MCF 10A (cell line): ENCODE measurements at regions not wholly inside any gene's neighbourhood (a gene's known extent, or its start where the extent isn't known, plus 50 kb on each side); places are given as distances from the start of the nearest gene placed in this dataset.
A peak's percentile ranks its signal among the peaks of the same experiment; 100 is the strongest.

Experiments used
- BruUV-seq: library from RNA; stranded (reverse); fragments of 400-500 nt; replicated peaks from 2 replicates; lab custom pipeline; 2021; lab: Mats Ljungman, UMichigan
- CTCF ChIA-PET: fragments of 300-600 bp; sonication (Branson Sonifier 250); formaldehyde crosslinking; extraction: SDS; loops from one replicate; lab custom pipeline; 2021; ENCODE audit warnings: antibody characterized with exemption, inconsistent platforms; lab: Yijun Ruan, JAX
- POLR2A ChIA-PET: fragments of 300-600, 350-650 bp; sonication (Branson Sonifier 250); formaldehyde crosslinking; extraction: SDS; loops from one replicate; lab custom pipeline; 2020; ENCODE audit warnings: antibody characterized with exemption, inconsistent platforms; lab: Yijun Ruan, JAX
- DNase-seq: peaks from one replicate; pipeline ENCODE4 v3.0.0-alpha.2; 2018; ENCODE audit not compliant: unreplicated experiment
- H3K27ac Mint-ChIP-seq: one replicate; pipeline ENCODE4 v1.8.0; 2022; ENCODE audit warnings: mild to moderate bottlenecking, low read depth, mixed read lengths; ENCODE audit not compliant: unreplicated experiment
- H3K27me3 Mint-ChIP-seq: one replicate; pipeline ENCODE4 v1.8.0; 2022; ENCODE audit warnings: mixed read lengths; ENCODE audit not compliant: insufficient read depth, unreplicated experiment
- H3K36me3 Mint-ChIP-seq: one replicate; pipeline ENCODE4 v1.8.0; 2022; ENCODE audit warnings: mild to moderate bottlenecking, moderate library complexity, mixed read lengths; ENCODE audit not compliant: insufficient read depth, unreplicated experiment
- H3K4me1 Mint-ChIP-seq: one replicate; pipeline ENCODE4 v1.8.0; 2022; ENCODE audit warnings: mixed read lengths; ENCODE audit not compliant: insufficient read depth, unreplicated experiment
- H3K4me3 Mint-ChIP-seq: one replicate; pipeline ENCODE4 v1.8.0; 2022; ENCODE audit warnings: mild to moderate bottlenecking, moderate library complexity, mixed read lengths; ENCODE audit not compliant: unreplicated experiment
- H3K9me3 Mint-ChIP-seq: one replicate; pipeline ENCODE4 v1.8.0; 2022; ENCODE audit warnings: mixed read lengths; ENCODE audit not compliant: unreplicated experiment
- CTCF ChIP-seq: fragments of 200-600 bp; IDR thresholded peaks from one replicate; pipeline ENCODE4 v1.8.0; 2022; ENCODE audit warnings: antibody characterized with exemption, mild to moderate bottlenecking; ENCODE audit not compliant: unreplicated experiment
- intact Hi-C: fragments of 100-400 bp; cut with micrococcal nuclease; formaldehyde crosslinking; loops from 2 replicates; pipeline ENCODE4 v1.14.1; 2022

- TF ChIP-seq CTCF, result no peak
- peaks cover 18% of the 10 kb centered on the region for H3K4me1 Mint-ChIP-seq
- POLR2A ChIA-PET, result interaction anchor here (0.7 to 1.4 kb wide), 2 partner anchors 13 kb away, joined by 4 read pairs; no protein-coding TSS in a partner anchor
- DNase-seq, result peak; percentile 82
- intact Hi-C loops, result no loop called here
- H3K27me3 Mint-ChIP-seq, result no peaks in the 10 kb centered on the region
- no peaks in the 10 kb centered on the region for H3K9me3 Mint-ChIP-seq
- CTCF ChIA-PET, result no interaction called here
- no peak overlapping the region for H3K4me3 Mint-ChIP-seq
- no peaks in the 10 kb centered on the region for H3K36me3 Mint-ChIP-seq
- no TSS peak for BruUV-seq
- no peak overlapping the region for H3K27ac Mint-ChIP-seq
Observed at GRCh38 chr9:116073826-116074225, 79.8 kb upstream of the PAPPA start.

- peaks cover 18% of the 10 kb centered on the region for H3K4me1 Mint-ChIP-seq
- no peaks in the 10 kb centered on the region for H3K9me3 Mint-ChIP-seq
- peak; percentile 38 for DNase-seq
- BruUV-seq, result no TSS peak
- TF ChIP-seq CTCF, result no peak
- no peaks in the 10 kb centered on the region for H3K27me3 Mint-ChIP-seq
- ChIA-PET CTCF (interaction anchor here (0.7 kb wide), 1 partner anchor 17 kb away, joined by 3 read pairs; no protein-coding TSS in a partner anchor), POLR2A (interaction anchor here (0.7 to 1.4 kb wide), 2 partner anchors 12 to 14 kb away, joined by 4 read pairs; no protein-coding TSS in a partner anchor)
- no peak overlapping the region for H3K4me3 Mint-ChIP-seq
- no peaks in the 10 kb centered on the region for H3K36me3 Mint-ChIP-seq
- peak overlapping the region; percentile 81 for H3K27ac Mint-ChIP-seq
- intact Hi-C loops, result no loop called here
Observed at GRCh38 chr9:116074658-116075057, 78.9 kb upstream of the PAPPA start.

- Mint-ChIP-seq H3K27ac (no peak overlapping the region), H3K4me1 (peaks cover 18% of the 10 kb centered on the region), H3K27me3 (no peaks in the 10 kb centered on the region), H3K9me3 (no peaks in the 10 kb centered on the region), H3K36me3 (no peaks in the 10 kb centered on the region), H3K4me3 (no peak overlapping the region)
- BruUV-seq, result no TSS peak
- POLR2A ChIA-PET, result no interaction called here
- CTCF ChIA-PET, result interaction anchor here (0.7 kb wide), 1 partner anchor 17 kb away, joined by 3 read pairs; no protein-coding TSS in a partner anchor
- intact Hi-C loops, result no loop called here
- no peak for TF ChIP-seq CTCF
- peak; percentile 75 for DNase-seq
Observed at GRCh38 chr9:116075191-116075590, 78.4 kb upstream of the PAPPA start.

- CTCF ChIA-PET, result no interaction called here
Observed at GRCh38 chr9:116078640-116079039, 75.0 kb upstream of the PAPPA start.

More at GRCh38 chr9:116078640-116079039, 75.0 kb upstream of the PAPPA start:
- POLR2A ChIA-PET, result no interaction called here
- no peak for TF ChIP-seq CTCF
- no peak overlapping the region for H3K27ac Mint-ChIP-seq
- H3K9me3 Mint-ChIP-seq, result no peaks in the 10 kb centered on the region
- DNase-seq, result no peak
- BruUV-seq, result no TSS peak
- H3K36me3 Mint-ChIP-seq, result no peaks in the 10 kb centered on the region
- H3K4me1 Mint-ChIP-seq, result peaks cover 13% of the 10 kb centered on the region
- no peaks in the 10 kb centered on the region for H3K27me3 Mint-ChIP-seq
- H3K4me3 Mint-ChIP-seq, result no peak overlapping the region
- intact Hi-C loops, result no loop called here
